ENCODE measurements at regions not wholly inside any gene's neighbourhood (a gene's known extent, or its start where the extent isn't known, plus 50 kb on each side); places are given as distances from the start of the nearest gene placed in this dataset.

DNA sequence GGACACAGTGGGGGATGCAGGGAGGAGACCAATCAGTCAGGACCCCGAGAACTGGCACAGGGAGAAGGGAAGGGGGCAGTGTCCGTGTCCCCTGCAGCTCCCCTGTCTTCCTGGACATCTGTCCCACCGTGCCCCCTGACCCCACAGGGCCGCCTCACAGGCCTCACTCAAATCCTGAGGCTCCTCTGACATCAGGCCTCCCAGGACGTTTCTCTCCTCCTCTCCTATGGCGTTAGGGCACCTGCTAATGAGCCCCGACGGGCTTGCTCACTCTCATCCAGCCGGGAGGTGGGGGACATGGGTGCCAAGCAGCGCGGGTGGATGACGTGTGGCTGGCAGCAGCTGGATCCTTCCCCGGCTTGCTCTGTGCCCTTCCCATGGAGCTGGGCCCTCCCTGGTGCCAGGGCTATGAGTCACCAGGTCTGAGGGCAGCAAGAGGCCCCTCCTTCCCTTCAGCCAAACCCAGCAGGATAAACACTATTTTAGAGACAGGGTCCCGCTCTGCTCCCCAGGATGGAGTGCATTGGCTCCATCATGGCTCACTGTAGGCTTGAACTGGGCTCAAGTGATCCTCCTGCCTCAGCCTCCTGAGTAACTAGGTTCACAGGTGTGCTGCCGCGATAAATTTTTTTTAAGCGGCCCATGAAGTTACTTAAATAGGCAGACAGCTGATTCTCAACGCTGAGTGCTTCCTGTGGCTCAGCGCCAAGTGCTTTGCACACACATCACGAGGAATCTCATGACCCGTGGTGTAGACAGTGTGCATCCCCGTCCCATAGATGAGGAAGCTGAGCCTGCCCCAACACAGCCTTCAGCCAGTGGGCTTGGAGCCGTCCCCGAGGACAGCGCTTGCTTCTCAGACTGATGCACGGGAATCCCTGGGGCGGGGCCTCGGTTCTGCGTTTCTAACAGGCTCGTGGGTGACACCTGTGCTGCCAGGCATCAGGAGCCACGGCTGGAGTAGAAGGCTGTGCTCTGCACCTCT is 64.5 kb upstream of the HDAC4 start:
- Histone ChIP-seq H3K4me3 (ENCODE audit: low read length) (no peak overlapping the region), H3K4me1 (ENCODE audit: control insufficient read depth, insufficient read depth, low read length) (no peaks in the 10 kb centered on the region), H3K36me3 (ENCODE audit: control insufficient read depth, insufficient read depth, low read length) (no peaks in the 10 kb centered on the region), H3K27me3 (ENCODE audit: control insufficient read depth, insufficient read depth, low read length) (no peaks in the 10 kb centered on the region), H3K9me3 (ENCODE audit: control insufficient read depth, insufficient read depth, low read length) (no peaks in the 10 kb centered on the region), H3K27ac (ENCODE audit: low read length) (no peak overlapping the region)
- DNase-seq (ENCODE audit: low read depth, low spot score) = no peak
- WGBS (ENCODE audit: insufficient coverage, insufficient read length) = no CpG with 5 or more reads among the region's 31 CpGs

DNA sequence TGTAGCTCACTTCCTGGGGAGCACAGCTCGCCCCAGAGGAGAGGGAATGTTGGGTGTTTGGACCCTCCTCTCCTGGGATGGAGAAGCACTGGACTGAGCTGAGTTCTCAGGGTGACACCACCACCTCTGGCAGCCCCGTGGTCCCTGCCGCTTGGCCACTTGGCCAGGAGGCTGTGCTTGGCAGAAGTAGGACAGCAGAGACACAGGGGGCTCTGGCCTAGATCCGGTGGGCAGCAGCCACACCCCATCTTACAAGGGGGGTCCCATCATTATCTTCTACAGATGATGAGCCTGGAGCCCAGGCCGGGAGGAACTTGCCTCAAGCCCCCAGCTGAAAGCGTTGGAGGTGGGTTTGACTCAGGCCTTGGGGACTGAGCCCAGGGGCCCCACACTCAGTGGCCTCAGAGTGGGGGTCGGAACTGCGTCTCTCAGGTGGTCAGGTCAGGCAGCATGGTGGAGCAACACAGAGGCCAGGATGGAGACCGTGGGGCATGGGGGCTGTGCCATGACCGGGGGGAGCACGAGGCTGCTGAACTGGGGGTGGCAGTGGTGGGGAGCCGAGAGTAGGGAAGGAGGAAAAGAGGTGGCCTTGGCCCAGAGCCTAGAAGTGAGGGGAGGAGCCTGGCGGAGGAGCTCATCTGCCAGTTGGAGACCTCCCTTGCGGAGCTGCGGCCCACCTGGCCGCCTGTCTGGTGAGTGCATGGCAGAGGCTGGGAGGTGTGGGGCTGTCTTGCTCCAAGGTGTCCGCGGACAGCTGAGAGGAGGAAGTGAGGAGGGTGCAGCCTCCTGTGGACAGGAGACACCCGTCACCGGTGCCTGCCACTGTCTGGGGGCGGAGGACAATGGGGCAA is 63.6 kb upstream of the HDAC4 start:
- Histone ChIP-seq H3K36me3 (ENCODE audit: control insufficient read depth, insufficient read depth, low read length) (no peaks in the 10 kb centered on the region), H3K4me1 (ENCODE audit: control insufficient read depth, insufficient read depth, low read length) (no peaks in the 10 kb centered on the region), H3K9me3 (ENCODE audit: control insufficient read depth, insufficient read depth, low read length) (no peaks in the 10 kb centered on the region), H3K27ac (ENCODE audit: low read length) (no peak overlapping the region), H3K27me3 (ENCODE audit: control insufficient read depth, insufficient read depth, low read length) (no peaks in the 10 kb centered on the region), H3K4me3 (ENCODE audit: low read length) (no peak overlapping the region)
- no CpG with 5 or more reads among the region's 21 CpGs for whole genome bisulfite sequencing (ENCODE audit: insufficient coverage, insufficient read length)
- DNase-seq (ENCODE audit: low read depth, low spot score) = no peak

DNA sequence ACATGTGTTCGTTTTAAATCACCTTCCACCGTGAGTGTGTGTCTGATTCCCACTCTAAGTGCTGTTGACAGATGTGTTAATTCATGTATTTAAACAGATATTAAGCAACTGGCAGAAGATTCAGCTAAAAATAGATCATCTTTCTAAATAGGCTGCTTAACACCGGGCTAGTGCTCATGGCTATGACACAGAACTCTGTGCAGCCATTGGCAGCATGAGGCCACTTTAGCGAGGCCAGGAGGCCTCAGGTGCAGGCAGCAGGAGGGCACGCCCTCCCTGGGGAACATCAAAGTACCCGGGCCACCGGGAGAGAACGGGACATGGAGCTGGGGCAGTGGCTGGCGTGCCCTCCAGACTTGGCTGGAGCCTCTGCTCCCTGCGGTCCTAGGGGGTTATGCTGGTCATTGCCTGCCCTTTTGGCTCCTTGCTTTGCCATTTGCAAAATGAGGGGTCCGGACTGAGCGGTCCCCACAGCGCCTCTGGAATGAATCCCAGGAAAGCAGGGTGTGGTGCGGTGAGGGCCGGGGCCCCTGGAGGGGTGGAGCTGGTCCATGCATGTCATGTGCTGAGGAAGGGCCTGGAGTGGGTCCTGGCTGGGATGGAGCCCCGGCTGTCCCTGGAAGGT is 62.8 kb upstream of the HDAC4 start:
- H3K36me3 ChIP-seq (ENCODE audit: control insufficient read depth, insufficient read depth, low read length) = no peaks in the 10 kb centered on the region
- no peak overlapping the region for H3K4me3 ChIP-seq (ENCODE audit: low read length)
- no peak for DNase-seq (ENCODE audit: low read depth, low spot score)
- H3K27me3 ChIP-seq (ENCODE audit: control insufficient read depth, insufficient read depth, low read length) = no peaks in the 10 kb centered on the region
- no peaks in the 10 kb centered on the region for H3K4me1 ChIP-seq (ENCODE audit: control insufficient read depth, insufficient read depth, low read length)
- no CpG with 5 or more reads among the region's 16 CpGs for WGBS (ENCODE audit: insufficient coverage, insufficient read length)
- no peaks in the 10 kb centered on the region for H3K9me3 ChIP-seq (ENCODE audit: control insufficient read depth, insufficient read depth, low read length)
- H3K27ac ChIP-seq (ENCODE audit: low read length) = no peak overlapping the region

DNA sequence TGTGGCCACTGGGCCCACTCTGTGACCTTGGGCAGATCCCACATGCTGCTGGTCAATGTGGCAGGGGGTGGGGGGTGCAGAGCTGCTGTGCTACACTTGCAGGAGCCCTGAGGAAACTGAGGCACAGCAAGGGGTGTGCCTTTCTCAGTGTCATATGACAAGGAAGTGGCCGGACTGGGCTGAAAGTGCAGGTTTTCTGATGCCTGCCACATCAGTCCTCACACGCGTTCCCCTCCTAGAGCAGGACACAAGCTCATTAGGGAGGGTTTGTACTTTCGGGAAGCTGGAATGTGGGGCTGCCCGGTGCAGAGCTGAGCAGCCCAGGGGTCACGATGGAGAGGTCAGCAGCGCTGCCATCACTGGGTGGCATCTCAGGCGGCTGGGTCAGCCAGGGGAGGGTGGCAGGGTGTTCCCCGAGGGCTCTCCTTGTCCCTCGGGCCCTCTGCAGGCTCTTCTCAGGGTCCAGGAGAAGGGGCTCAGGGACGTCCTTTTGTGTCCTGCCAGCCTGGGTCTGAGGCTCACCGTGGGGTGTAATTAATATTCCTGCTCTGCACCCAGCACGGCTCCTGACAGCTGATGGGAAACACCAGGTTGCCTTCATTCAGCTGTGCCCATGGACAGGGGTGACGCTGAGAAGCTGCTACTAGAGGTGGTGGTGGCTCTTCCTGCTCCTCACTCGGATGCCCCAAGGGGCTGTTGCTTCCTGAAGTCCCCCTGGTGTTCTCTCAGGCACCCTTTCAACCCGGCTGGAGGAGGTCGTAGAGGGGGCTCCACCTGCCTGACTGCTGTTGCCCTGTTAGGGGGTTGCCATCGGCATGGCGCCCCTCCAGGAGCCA is 62.1 kb upstream of the HDAC4 start:
- DNase-seq (ENCODE audit: low read depth, low spot score) = no peak
- Histone ChIP-seq H3K4me3 (ENCODE audit: low read length) (no peak overlapping the region), H3K4me1 (ENCODE audit: control insufficient read depth, insufficient read depth, low read length) (no peaks in the 10 kb centered on the region), H3K9me3 (ENCODE audit: control insufficient read depth, insufficient read depth, low read length) (no peaks in the 10 kb centered on the region), H3K27me3 (ENCODE audit: control insufficient read depth, insufficient read depth, low read length) (no peaks in the 10 kb centered on the region), H3K27ac (ENCODE audit: low read length) (no peak overlapping the region), H3K36me3 (ENCODE audit: control insufficient read depth, insufficient read depth, low read length) (no peaks in the 10 kb centered on the region)
- WGBS (ENCODE audit: insufficient coverage, insufficient read length) = no CpG with 5 or more reads among the region's 19 CpGs

DNA sequence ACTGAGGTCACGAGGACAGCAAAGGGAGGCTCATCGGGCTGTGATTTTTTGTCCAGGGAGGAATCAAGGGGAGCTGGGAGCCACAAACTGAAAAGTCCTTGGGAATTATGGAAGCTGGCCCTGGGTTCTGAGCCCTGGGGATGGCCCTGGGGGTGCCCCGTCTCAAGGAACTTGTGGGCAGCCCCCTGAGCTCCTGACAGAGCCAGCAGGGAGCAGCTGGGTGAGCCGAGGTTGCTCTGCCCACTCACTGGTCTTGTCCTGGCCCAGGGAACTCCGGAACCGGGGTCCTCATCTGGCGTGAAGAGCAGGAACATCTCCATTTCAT is 61.3 kb upstream of the HDAC4 start:
- no peak for DNase-seq (ENCODE audit: low read depth, low spot score)
- no CpG with 5 or more reads among the region's 7 CpGs for WGBS (ENCODE audit: insufficient coverage, insufficient read length)
- no peak overlapping the region for H3K27ac ChIP-seq (ENCODE audit: low read length)
- H3K4me1 ChIP-seq (ENCODE audit: control insufficient read depth, insufficient read depth, low read length) = no peaks in the 10 kb centered on the region
- H3K36me3 ChIP-seq (ENCODE audit: control insufficient read depth, insufficient read depth, low read length) = no peaks in the 10 kb centered on the region
- no peaks in the 10 kb centered on the region for H3K27me3 ChIP-seq (ENCODE audit: control insufficient read depth, insufficient read depth, low read length)
- no peak overlapping the region for H3K4me3 ChIP-seq (ENCODE audit: low read length)
- no peaks in the 10 kb centered on the region for H3K9me3 ChIP-seq (ENCODE audit: control insufficient read depth, insufficient read depth, low read length)

DNA sequence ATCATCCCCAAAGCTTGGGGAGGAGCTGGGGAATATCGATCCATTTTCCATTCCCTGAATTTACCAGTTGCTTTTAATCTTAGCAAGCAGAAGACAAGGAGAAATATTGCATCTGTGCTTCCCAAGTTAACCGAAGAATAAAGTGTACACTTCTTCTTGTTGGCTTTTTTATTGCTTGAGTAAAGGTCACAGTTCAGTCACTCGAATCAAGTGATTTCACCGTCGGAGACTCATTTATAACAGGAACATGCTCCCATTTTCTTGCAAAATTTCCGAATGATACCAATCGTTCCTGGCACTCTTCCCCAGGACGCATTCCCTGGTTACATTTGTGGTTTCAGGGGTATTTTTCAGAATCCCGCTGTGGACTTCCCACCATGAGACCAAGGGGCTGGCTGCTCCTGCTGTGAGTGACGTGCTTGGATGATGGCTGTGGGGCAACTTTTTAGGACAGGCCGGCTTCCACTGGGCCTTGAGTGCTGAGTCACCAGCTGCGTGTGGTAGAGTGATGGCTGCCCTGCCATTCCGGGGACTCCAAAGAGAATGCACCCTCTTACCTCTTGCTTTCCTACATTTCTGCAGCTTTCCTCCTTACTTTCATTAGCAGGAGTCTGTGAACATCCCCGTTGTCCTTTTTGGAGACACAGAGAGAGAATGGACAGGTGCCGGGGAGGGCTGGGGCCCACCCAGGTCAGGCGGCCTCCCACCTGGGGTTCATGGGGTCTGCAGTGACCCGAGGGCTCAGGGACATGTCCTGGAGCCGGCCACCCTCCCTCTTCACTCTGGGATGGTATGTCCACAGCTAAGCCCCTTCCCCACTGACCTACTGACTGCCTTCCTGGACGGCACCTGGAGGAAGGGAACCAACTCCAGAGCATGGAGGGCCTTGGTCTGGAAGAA is 60.7 kb upstream of the HDAC4 start:
- H3K27me3 ChIP-seq (ENCODE audit: control insufficient read depth, insufficient read depth, low read length) = no peaks in the 10 kb centered on the region
- DNase-seq (ENCODE audit: low read depth, low spot score) = no peak

DNA sequence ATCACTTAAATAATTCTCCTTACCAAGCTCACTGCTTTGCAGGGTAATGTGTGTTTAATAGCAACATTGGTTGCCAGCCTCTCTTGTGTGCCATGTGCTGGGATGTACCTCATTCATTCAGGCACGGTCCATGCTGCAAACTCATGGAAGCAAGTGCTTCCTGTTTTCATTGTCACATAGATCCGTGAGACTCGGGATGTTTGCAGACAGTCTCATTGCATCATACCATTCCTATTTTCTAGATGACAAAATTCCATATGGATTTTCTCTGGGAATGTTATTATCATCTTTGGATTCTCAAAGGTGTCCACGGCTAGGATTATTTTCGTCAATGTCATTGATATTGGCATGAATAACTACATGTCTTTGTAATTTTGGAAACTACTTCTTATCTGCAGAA is 60.0 kb upstream of the HDAC4 start:
- no CpG with 5 or more reads among the region's 5 CpGs for WGBS (ENCODE audit: insufficient coverage, insufficient read length)
- DNase-seq (ENCODE audit: low read depth, low spot score) = no peak
- Histone ChIP-seq H3K4me3 (ENCODE audit: low read length) (no peak overlapping the region), H3K36me3 (ENCODE audit: control insufficient read depth, insufficient read depth, low read length) (no peaks in the 10 kb centered on the region), H3K4me1 (ENCODE audit: control insufficient read depth, insufficient read depth, low read length) (no peaks in the 10 kb centered on the region), H3K9me3 (ENCODE audit: control insufficient read depth, insufficient read depth, low read length) (peaks cover 2% of the 10 kb centered on the region; the same call in 1 of the 2 replicates), H3K27me3 (ENCODE audit: control insufficient read depth, insufficient read depth, low read length) (no peaks in the 10 kb centered on the region), H3K27ac (ENCODE audit: low read length) (no peak overlapping the region)

More for the DNA sequence above, 60.7 kb upstream of the HDAC4 start:
- no peaks in the 10 kb centered on the region for H3K4me1 ChIP-seq (ENCODE audit: control insufficient read depth, insufficient read depth, low read length)
- WGBS (ENCODE audit: insufficient coverage, insufficient read length) = no CpG with 5 or more reads among the region's 19 CpGs
- H3K4me3 ChIP-seq (ENCODE audit: low read length) = no peak overlapping the region
- H3K27ac ChIP-seq (ENCODE audit: low read length) = no peak overlapping the region
- H3K36me3 ChIP-seq (ENCODE audit: control insufficient read depth, insufficient read depth, low read length) = no peaks in the 10 kb centered on the region
- H3K9me3 ChIP-seq (ENCODE audit: control insufficient read depth, insufficient read depth, low read length) = peaks cover 2% of the 10 kb centered on the region; the same call in 1 of the 2 replicates

DNA sequence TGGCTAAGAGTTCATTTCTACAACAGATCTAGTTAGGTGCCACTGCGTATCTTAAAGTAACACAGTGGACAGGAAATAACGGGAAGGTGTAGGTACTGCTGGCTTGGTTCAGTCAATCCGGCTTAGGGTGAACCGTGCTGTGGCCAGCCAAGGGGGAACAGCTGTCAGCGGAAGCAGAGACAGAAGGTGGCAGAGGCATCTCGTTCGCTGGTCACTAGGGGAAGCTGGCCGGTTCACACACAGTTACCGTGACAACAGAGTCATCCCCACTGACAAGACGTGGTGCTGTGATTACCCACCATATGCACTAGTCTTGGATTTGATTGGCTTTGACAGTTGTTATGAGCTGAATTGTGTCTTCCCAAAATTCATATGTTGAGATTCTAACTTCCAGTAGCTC is 58.8 kb upstream of the HDAC4 start:
- Histone ChIP-seq H3K4me3 (ENCODE audit: low read length) (no peak overlapping the region), H3K9me3 (ENCODE audit: control insufficient read depth, insufficient read depth, low read length) (peaks cover 2% of the 10 kb centered on the region; the same call in 1 of the 2 replicates), H3K4me1 (ENCODE audit: control insufficient read depth, insufficient read depth, low read length) (no peaks in the 10 kb centered on the region), H3K36me3 (ENCODE audit: control insufficient read depth, insufficient read depth, low read length) (no peaks in the 10 kb centered on the region), H3K27me3 (ENCODE audit: control insufficient read depth, insufficient read depth, low read length) (no peaks in the 10 kb centered on the region), H3K27ac (ENCODE audit: low read length) (no peak overlapping the region)
- no peak for DNase-seq (ENCODE audit: low read depth, low spot score)
- no CpG with 5 or more reads among the region's 10 CpGs for WGBS (ENCODE audit: insufficient coverage, insufficient read length)

DNA sequence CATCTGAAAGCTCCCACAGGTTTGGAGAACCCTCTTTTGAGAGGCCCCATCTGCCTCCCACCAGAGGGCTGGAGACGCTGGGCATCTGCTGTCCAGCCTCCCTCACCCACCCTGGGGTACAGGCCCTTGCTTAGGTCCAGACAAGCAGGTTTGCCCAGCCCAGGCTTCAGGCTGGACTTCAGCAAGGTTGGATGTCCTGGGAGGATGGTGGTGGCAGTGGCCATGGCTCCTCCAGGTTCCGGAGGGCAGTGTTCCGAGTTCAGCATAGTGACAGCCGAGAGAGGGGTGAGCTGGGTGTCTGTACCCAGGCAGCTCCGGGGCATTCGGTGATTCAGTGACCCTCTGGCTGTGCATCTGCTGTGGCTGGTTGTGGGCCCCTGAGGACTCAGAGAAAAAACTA is 58.2 kb upstream of the HDAC4 start:
- Histone ChIP-seq H3K9me3 (ENCODE audit: control insufficient read depth, insufficient read depth, low read length) (peaks cover 2% of the 10 kb centered on the region; the same call in 1 of the 2 replicates), H3K36me3 (ENCODE audit: control insufficient read depth, insufficient read depth, low read length) (no peaks in the 10 kb centered on the region), H3K27me3 (ENCODE audit: control insufficient read depth, insufficient read depth, low read length) (no peaks in the 10 kb centered on the region), H3K4me3 (ENCODE audit: low read length) (no peak overlapping the region), H3K27ac (ENCODE audit: low read length) (no peak overlapping the region), H3K4me1 (ENCODE audit: control insufficient read depth, insufficient read depth, low read length) (no peaks in the 10 kb centered on the region)
- DNase-seq (ENCODE audit: low read depth, low spot score) = no peak
- WGBS (ENCODE audit: insufficient coverage, insufficient read length) = no CpG with 5 or more reads among the region's 6 CpGs
